H9 (cell line): ENCODE measurements at regions not wholly inside any gene's neighbourhood (a gene's known extent, or its start where the extent isn't known, plus 50 kb on each side); places are given as distances from the start of the nearest gene placed in this dataset.

Experiments
- DNase-seq: peaks from one replicate; pipeline ENCODE4 v3.0.0-alpha.2; 2017
- H2AFZ ChIP-seq: one replicate; pipeline ENCODE4 v1.6.1; 2013; ENCODE audit warnings: mild to moderate bottlenecking, low read length, control low read depth, moderate library complexity
- H2AK5ac ChIP-seq: 2 replicates; pipeline ENCODE4 v1.6.1; 2013; ENCODE audit warnings: low read length, control low read depth, mixed read lengths; ENCODE audit not compliant: insufficient read length
- H2BK120ac ChIP-seq: one replicate; pipeline ENCODE4 v1.6.1; 2013; ENCODE audit warnings: low read depth, mild to moderate bottlenecking, low read length, control low read depth, inconsistent platforms; ENCODE audit not compliant: poor library complexity, severe bottlenecking
- H2BK12ac ChIP-seq: 2 replicates; pipeline ENCODE4 v1.6.1; 2013; ENCODE audit warnings: low read length, control low read depth, mixed read lengths, low read depth; ENCODE audit not compliant: insufficient read length
- H2BK15ac ChIP-seq: 2 replicates; pipeline ENCODE4 v1.6.1; 2013; ENCODE audit warnings: low read depth, low read length, control low read depth
- H2BK20ac ChIP-seq: one replicate; pipeline ENCODE4 v1.6.1; 2013; ENCODE audit warnings: low read depth, mild to moderate bottlenecking, low read length, control low read depth, inconsistent platforms; ENCODE audit not compliant: poor library complexity, severe bottlenecking
- H2BK5ac ChIP-seq: 2 replicates; pipeline ENCODE4 v1.6.1; 2013; ENCODE audit warnings: low read length, control low read depth, mixed read lengths; ENCODE audit not compliant: insufficient read length
- H3K14ac ChIP-seq: 2 replicates; pipeline ENCODE4 v1.6.1; 2013; ENCODE audit warnings: low read length, control low read depth; ENCODE audit not compliant: insufficient read depth
- H3K18ac ChIP-seq: 2 replicates; pipeline ENCODE4 v1.6.1; 2013; ENCODE audit warnings: low read depth, mild to moderate bottlenecking, mixed read lengths, low read length, control low read depth; ENCODE audit not compliant: insufficient read length
- H3K23ac ChIP-seq: 2 replicates; pipeline ENCODE4 v1.6.1; 2013; ENCODE audit warnings: low read length, control low read depth, mixed read lengths, low read depth; ENCODE audit not compliant: insufficient read length
- H3K23me2 ChIP-seq: 2 replicates; pipeline ENCODE4 v1.6.1; 2013; ENCODE audit warnings: low read depth, mild to moderate bottlenecking, mixed read lengths, low read length, control low read depth; ENCODE audit not compliant: insufficient read length, poor library complexity, severe bottlenecking
- H3K27ac ChIP-seq: 2 replicates; pipeline ENCODE4 v1.5.1; 2013; ENCODE audit warnings: low read length, control low read depth, mixed read lengths, low read depth; ENCODE audit not compliant: insufficient read length
- H3K27me3 ChIP-seq: 2 replicates; pipeline ENCODE4 v1.6.1; 2013; ENCODE audit warnings: low read length, control low read depth, inconsistent platforms; ENCODE audit not compliant: insufficient read depth
- H3K4ac ChIP-seq: 2 replicates; pipeline ENCODE4 v1.6.1; 2013; ENCODE audit warnings: low read depth, mild to moderate bottlenecking, control low read depth, inconsistent platforms, low read length, moderate library complexity
- H3K4me1 ChIP-seq: 2 replicates; pipeline ENCODE4 v1.6.1; 2013; ENCODE audit warnings: low read length, control low read depth, inconsistent platforms; ENCODE audit not compliant: insufficient read depth
- H3K4me2 ChIP-seq: 2 replicates; pipeline ENCODE4 v1.6.1; 2013; ENCODE audit warnings: low read length, control low read depth, mixed read lengths; ENCODE audit not compliant: insufficient read length, insufficient read depth
- H3K56ac ChIP-seq: 2 replicates; pipeline ENCODE4 v1.6.1; 2013; ENCODE audit warnings: low read depth, mild to moderate bottlenecking, mixed read lengths, low read length, control low read depth; ENCODE audit not compliant: insufficient read length
- H3K79me1 ChIP-seq: 2 replicates; pipeline ENCODE4 v1.6.1; 2013; ENCODE audit warnings: low read depth, mild to moderate bottlenecking, moderate library complexity, low read length, control low read depth, inconsistent platforms; ENCODE audit not compliant: insufficient read depth, poor library complexity, severe bottlenecking
- H3K79me2 ChIP-seq: 2 replicates; pipeline ENCODE4 v1.6.1; 2013; ENCODE audit warnings: low read length, control low read depth, inconsistent platforms; ENCODE audit not compliant: insufficient read depth
- H3K9ac ChIP-seq: 2 replicates; pipeline ENCODE4 v1.6.1; 2013; ENCODE audit warnings: low read length, control low read depth, mixed read lengths; ENCODE audit not compliant: insufficient read length; ENCODE audit errors: extremely low read depth
- H3K9me3 ChIP-seq: one replicate; pipeline ENCODE4 v1.6.1; 2013; ENCODE audit warnings: low read depth, low read length, inconsistent platforms; ENCODE audit not compliant: control insufficient read depth
- H3T11ph ChIP-seq: one replicate; pipeline ENCODE4 v1.6.1; 2013; ENCODE audit warnings: mild to moderate bottlenecking, low read length, control low read depth, inconsistent platforms
- H4K20me1 ChIP-seq: one replicate; pipeline ENCODE4 v1.6.1; 2013; ENCODE audit not compliant: control insufficient read depth, insufficient read length, insufficient read depth
- H4K5ac ChIP-seq: 2 replicates; pipeline ENCODE4 v1.6.1; 2013; ENCODE audit warnings: low read depth, mild to moderate bottlenecking, mixed read lengths, low read length, control low read depth; ENCODE audit not compliant: insufficient read length
- H4K8ac ChIP-seq: replicated peaks from 2 replicates; pipeline ENCODE4 v1.6.1; 2013; ENCODE audit warnings: low read length, control low read depth, mixed read lengths, low read depth; ENCODE audit not compliant: insufficient read length
- H4K91ac ChIP-seq: 2 replicates; pipeline ENCODE4 v1.6.1; 2013; ENCODE audit warnings: low read depth, mild to moderate bottlenecking, moderate library complexity, mixed read lengths, low read length, control low read depth; ENCODE audit not compliant: insufficient read length
- H3K27ac Mint-ChIP-seq, 3 experiments: 2 replicates in 2 of 3; 3 replicates in 1 of 3; pipeline ENCODE4 v1.8.0; 2020 to 2021; ENCODE audit warnings: mixed read lengths in 3 of 3, mild to moderate bottlenecking in 1 of 3, moderate library complexity in 1 of 3
- H3K27me3 Mint-ChIP-seq: 2 replicates; pipeline ENCODE4 v1.8.0; 2021; ENCODE audit warnings: low read depth, mild to moderate bottlenecking, moderate library complexity, mixed read lengths
- H3K36me3 Mint-ChIP-seq, 3 experiments: 2 replicates in 2 of 3; 3 replicates in 1 of 3; pipeline ENCODE4 v1.8.0; 2020 to 2021; ENCODE audit warnings: low read depth in 3 of 3, mixed read lengths in 3 of 3; ENCODE audit not compliant: insufficient read depth in 1 of 3
- H3K4me1 Mint-ChIP-seq, 2 experiments: 2 replicates each; pipeline ENCODE4 v1.8.0; 2020; ENCODE audit warnings: mixed read lengths in 2 of 2
- H3K4me3 Mint-ChIP-seq, 2 experiments: 2 replicates in 1 of 2; 3 replicates in 1 of 2; pipeline ENCODE4 v1.8.0; 2020 to 2021; ENCODE audit warnings: mild to moderate bottlenecking in 2 of 2, mixed read lengths in 2 of 2, moderate library complexity in 1 of 2
- H3K9me3 Mint-ChIP-seq, 2 experiments: 2 replicates in 1 of 2; 3 replicates in 1 of 2; pipeline ENCODE4 v1.8.0; 2020; ENCODE audit warnings: mild to moderate bottlenecking in 2 of 2, mixed read lengths in 2 of 2, moderate library complexity in 1 of 2
- WGBS: extraction: QIAGEN DNeasy Blood & Tissue Kit; methylation state at CpG from one replicate; pipeline ENCODE4 v1.1.7; 2013; ENCODE audit warnings: missing lambda C conversion rate, low lambda C conversion rate, mixed read lengths; ENCODE audit not compliant: insufficient read length; ENCODE audit errors: extremely low coverage; 5-methylcytosine and 5-hydroxymethylcytosine counted together
- TF ChIP-seq, protein P1 (sequence below): fragments of 200-600 bp; sonication (generic); conservative IDR thresholded peaks from 3 replicates; pipeline ENCODE4 v1.8.0; 2021; ENCODE audit warnings: antibody characterized with exemption, mild to moderate bottlenecking

DNA sequence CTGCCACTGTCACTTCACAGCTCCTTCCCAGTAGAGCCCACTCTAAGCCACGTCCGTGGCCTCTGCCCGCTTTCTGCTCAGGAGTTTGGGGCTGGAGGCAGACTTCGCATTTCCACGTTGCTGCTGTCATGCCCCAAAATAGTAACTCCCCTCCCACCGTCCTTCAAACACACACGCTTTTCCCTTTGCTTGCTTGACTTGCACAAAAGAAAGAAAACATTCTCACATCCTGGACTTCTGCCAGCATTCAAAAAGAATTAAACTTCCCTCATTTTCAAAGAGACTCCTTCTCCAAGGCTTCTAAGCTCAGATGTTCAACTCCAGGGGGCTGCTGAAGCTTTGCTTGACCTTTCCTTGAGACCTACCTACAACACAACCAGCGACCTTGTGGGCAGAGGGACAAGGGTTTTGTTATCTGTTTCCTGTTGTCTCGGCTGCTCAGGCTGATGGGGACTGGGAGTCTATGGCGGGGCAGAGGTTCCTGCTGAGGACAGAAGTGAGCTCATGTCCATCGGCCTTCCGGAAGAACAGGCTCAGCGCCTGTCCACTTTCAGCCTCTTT is 263.8 kb upstream of the FOXQ1 start:
- Histone ChIP-seq H3K56ac (no peak overlapping the region), H4K5ac (no peak overlapping the region), H2AK5ac (no peak overlapping the region), H3K18ac (no peak overlapping the region), H3K27ac (no peak overlapping the region), H2BK12ac (no peak overlapping the region), H3K4me2 (no peak overlapping the region), H3K4me1 (no peaks in the 10 kb centered on the region), H3K14ac (no peak overlapping the region), H2BK20ac (no peak overlapping the region), H3K9me3 (no peaks in the 10 kb centered on the region), H3T11ph (no peak overlapping the region), H3K23ac (no peak overlapping the region), H3K79me2 (no peaks in the 10 kb centered on the region), H2AFZ (no peak overlapping the region), H2BK120ac (no peak overlapping the region), H3K27me3 (no peaks in the 10 kb centered on the region), H2BK15ac (no peak overlapping the region), H4K91ac (no peak overlapping the region), H4K8ac (no peak overlapping the region), H2BK5ac (no peak overlapping the region), H3K4ac (no peak overlapping the region), H4K20me1 (no peaks in the 10 kb centered on the region), H3K9ac (no peak overlapping the region), H3K23me2 (no peaks in the 10 kb centered on the region), H3K79me1 (no peaks in the 10 kb centered on the region)
- H3K9me3 Mint-ChIP-seq = no peaks in the 10 kb centered on the region; a peak in 1 of 5 replicates
- no peak for DNase-seq
- TF ChIP-seq, protein P1, sequence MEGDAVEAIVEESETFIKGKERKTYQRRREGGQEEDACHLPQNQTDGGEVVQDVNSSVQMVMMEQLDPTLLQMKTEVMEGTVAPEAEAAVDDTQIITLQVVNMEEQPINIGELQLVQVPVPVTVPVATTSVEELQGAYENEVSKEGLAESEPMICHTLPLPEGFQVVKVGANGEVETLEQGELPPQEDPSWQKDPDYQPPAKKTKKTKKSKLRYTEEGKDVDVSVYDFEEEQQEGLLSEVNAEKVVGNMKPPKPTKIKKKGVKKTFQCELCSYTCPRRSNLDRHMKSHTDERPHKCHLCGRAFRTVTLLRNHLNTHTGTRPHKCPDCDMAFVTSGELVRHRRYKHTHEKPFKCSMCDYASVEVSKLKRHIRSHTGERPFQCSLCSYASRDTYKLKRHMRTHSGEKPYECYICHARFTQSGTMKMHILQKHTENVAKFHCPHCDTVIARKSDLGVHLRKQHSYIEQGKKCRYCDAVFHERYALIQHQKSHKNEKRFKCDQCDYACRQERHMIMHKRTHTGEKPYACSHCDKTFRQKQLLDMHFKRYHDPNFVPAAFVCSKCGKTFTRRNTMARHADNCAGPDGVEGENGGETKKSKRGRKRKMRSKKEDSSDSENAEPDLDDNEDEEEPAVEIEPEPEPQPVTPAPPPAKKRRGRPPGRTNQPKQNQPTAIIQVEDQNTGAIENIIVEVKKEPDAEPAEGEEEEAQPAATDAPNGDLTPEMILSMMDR = no peak
- no CpG with 5 or more reads among the region's 13 CpGs for WGBS
- peaks cover 26% of the 10 kb centered on the region for H3K27me3 Mint-ChIP-seq
- no peaks in the 10 kb centered on the region for H3K4me1 Mint-ChIP-seq
- no peak overlapping the region for H3K27ac Mint-ChIP-seq
- H3K4me3 Mint-ChIP-seq = no peak overlapping the region
- no peaks in the 10 kb centered on the region for H3K36me3 Mint-ChIP-seq
